Endothelial cell (in vitro differentiated cells): ENCODE measurements at regions not wholly inside any gene's neighbourhood (a gene's known extent, or its start where the extent isn't known, plus 50 kb on each side); places are given as distances from the start of the nearest gene placed in this dataset.
"Not testable (repeated sequence)": the region's sequence is repeated elsewhere in the genome, so short reads cannot be mapped to it uniquely, and the experiment has no call there.

Source experiments
- DNase-seq: peaks from one replicate; pipeline ENCODE4 v3.0.0; 2021; ENCODE audit warnings: low spot score
- H3K27ac Mint-ChIP-seq: one replicate; pipeline ENCODE4 v1.8.0; 2021; ENCODE audit warnings: mixed read lengths, inconsistent platforms; ENCODE audit not compliant: unreplicated experiment
- H3K27me3 Mint-ChIP-seq: one replicate; pipeline ENCODE4 v1.8.0; 2021; ENCODE audit warnings: mild to moderate bottlenecking, moderate library complexity, mixed read lengths, inconsistent platforms; ENCODE audit not compliant: unreplicated experiment
- H3K36me3 Mint-ChIP-seq: one replicate; pipeline ENCODE4 v1.8.0; 2021; ENCODE audit warnings: mild to moderate bottlenecking, low read depth, mixed read lengths, inconsistent platforms; ENCODE audit not compliant: unreplicated experiment
- H3K4me1 Mint-ChIP-seq: one replicate; pipeline ENCODE4 v1.8.0; 2021; ENCODE audit warnings: mild to moderate bottlenecking, mixed read lengths, inconsistent platforms; ENCODE audit not compliant: unreplicated experiment
- H3K4me3 Mint-ChIP-seq: one replicate; pipeline ENCODE4 v1.8.0; 2021; ENCODE audit warnings: mild to moderate bottlenecking, mixed read lengths, inconsistent platforms; ENCODE audit not compliant: unreplicated experiment
- H3K9me3 Mint-ChIP-seq: one replicate; pipeline ENCODE4 v1.8.0; 2021; ENCODE audit warnings: mixed read lengths, inconsistent platforms; ENCODE audit not compliant: unreplicated experiment
- TF ChIP-seq, protein P1 (sequence below): fragments of 200-600 bp; sonication (generic); IDR thresholded peaks from one replicate; pipeline ENCODE4 v1.5.0; 2021; ENCODE audit warnings: antibody characterized with exemption; ENCODE audit not compliant: unreplicated experiment

DNA sequence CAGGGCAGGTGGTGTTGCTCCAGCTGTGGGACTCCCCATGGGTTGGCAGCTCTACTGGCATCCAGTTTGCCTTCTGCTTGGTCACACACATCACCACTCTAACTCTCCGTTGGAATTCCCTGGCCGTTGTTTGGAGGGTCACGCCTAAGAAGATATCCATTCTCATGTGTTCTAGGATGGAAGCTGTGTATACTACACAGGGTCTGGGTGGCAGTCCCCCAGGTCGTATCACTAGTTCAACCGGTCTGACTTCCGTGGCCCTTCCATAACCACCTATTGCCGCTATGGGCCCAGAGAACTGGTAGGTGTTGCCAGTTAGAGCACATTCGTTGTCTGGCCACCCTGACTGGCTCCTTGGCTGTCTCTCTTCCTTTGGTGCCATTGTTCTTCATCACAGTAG lies 456.3 kb downstream of the TMEM121 start:
- Mint-ChIP-seq H3K4me1 (no peaks in the 10 kb centered on the region), H3K36me3 (peaks cover 14% of the 10 kb centered on the region), H3K27me3 (peaks cover 10% of the 10 kb centered on the region), H3K27ac (no peak overlapping the region), H3K9me3 (peaks cover 39% of the 10 kb centered on the region), H3K4me3 (no peak overlapping the region)
- DNase-seq: no peak
- TF ChIP-seq, protein P1, sequence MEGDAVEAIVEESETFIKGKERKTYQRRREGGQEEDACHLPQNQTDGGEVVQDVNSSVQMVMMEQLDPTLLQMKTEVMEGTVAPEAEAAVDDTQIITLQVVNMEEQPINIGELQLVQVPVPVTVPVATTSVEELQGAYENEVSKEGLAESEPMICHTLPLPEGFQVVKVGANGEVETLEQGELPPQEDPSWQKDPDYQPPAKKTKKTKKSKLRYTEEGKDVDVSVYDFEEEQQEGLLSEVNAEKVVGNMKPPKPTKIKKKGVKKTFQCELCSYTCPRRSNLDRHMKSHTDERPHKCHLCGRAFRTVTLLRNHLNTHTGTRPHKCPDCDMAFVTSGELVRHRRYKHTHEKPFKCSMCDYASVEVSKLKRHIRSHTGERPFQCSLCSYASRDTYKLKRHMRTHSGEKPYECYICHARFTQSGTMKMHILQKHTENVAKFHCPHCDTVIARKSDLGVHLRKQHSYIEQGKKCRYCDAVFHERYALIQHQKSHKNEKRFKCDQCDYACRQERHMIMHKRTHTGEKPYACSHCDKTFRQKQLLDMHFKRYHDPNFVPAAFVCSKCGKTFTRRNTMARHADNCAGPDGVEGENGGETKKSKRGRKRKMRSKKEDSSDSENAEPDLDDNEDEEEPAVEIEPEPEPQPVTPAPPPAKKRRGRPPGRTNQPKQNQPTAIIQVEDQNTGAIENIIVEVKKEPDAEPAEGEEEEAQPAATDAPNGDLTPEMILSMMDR: no peak

DNA sequence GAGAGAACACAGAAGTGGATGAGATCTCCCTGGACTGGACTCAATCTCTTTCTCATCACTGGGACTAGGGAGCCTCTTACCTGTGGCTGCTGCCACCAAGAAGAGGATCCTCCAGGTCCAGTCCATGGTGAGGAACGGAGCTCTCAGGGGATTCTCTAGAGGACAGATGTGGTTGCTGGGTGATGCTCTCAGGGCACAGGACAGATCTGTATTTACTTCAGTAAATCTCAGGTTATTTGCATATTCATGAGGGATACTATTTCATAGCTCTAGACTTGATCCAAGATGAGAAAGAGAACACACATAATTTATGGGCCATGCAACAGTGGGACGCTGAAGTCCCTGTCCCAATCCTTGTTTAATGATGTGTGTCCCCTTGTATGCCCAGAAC lies 460.5 kb downstream of the TMEM121 start:
- Mint-ChIP-seq H3K36me3 (peaks cover 10% of the 10 kb centered on the region), H3K9me3 (peaks cover 21% of the 10 kb centered on the region), H3K4me3 (no peak overlapping the region), H3K4me1 (no peaks in the 10 kb centered on the region), H3K27ac (no peak overlapping the region), H3K27me3 (peaks cover 6% of the 10 kb centered on the region)
- TF ChIP-seq, protein P1: no peak
- DNase-seq: no peak

DNA sequence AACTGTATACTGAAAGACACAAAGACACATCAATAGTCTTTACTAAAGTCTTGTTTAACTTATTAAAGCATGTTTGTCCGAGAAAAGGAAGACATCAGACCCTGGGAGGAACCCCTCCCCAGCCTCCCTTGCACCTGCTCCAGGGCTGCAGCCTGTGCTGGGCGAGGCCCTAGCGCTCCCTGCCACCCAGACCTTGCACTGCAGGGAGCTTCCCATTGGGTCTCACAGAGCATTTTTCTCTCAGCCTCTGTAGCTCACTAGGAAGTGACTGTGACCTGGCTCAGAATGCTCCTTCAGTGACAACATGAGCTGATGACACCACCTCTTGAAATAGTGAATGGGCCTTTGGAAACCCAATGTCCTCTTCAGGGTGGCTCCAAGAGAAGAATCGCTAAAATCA lies 461.2 kb downstream of the TMEM121 start:
- H3K4me3 Mint-ChIP-seq: no peak overlapping the region
- H3K4me1 Mint-ChIP-seq: no peaks in the 10 kb centered on the region
- TF ChIP-seq, protein P1: no peak
- no peak overlapping the region for H3K27ac Mint-ChIP-seq
- H3K27me3 Mint-ChIP-seq: peaks cover 6% of the 10 kb centered on the region
- peaks cover 6% of the 10 kb centered on the region for H3K36me3 Mint-ChIP-seq
- DNase-seq: no peak
- H3K9me3 Mint-ChIP-seq: peaks cover 19% of the 10 kb centered on the region

- peaks cover 26% of the 10 kb centered on the region for H3K9me3 Mint-ChIP-seq
- TF ChIP-seq, protein P1: no peak
- DNase-seq: no peak
- no peak overlapping the region for H3K4me3 Mint-ChIP-seq
- H3K4me1 Mint-ChIP-seq: no peaks in the 10 kb centered on the region
- H3K27me3 Mint-ChIP-seq: no peaks in the 10 kb centered on the region
- no peak overlapping the region for H3K27ac Mint-ChIP-seq
- H3K36me3 Mint-ChIP-seq: peaks cover 3% of the 10 kb centered on the region
Measured at GRCh38 chr14:105989566-105990302, 463.4 kb downstream of the TMEM121 start.

- H3K4me1 Mint-ChIP-seq, H3K4me3 Mint-ChIP-seq, DNase-seq, H3K27me3 Mint-ChIP-seq, H3K36me3 Mint-ChIP-seq, H3K27ac Mint-ChIP-seq: not testable (repeated sequence)
- H3K9me3 Mint-ChIP-seq: peaks cover 26% of the 10 kb centered on the region
Measured at GRCh38 chr14:105991677-105992076, 465.3 kb downstream of the TMEM121 start.
